ENCODE measurements at regions not wholly inside any gene's neighbourhood (a gene's known extent, or its start where the extent isn't known, plus 50 kb on each side); places are given as distances from the start of the nearest gene placed in this dataset.

DNA sequence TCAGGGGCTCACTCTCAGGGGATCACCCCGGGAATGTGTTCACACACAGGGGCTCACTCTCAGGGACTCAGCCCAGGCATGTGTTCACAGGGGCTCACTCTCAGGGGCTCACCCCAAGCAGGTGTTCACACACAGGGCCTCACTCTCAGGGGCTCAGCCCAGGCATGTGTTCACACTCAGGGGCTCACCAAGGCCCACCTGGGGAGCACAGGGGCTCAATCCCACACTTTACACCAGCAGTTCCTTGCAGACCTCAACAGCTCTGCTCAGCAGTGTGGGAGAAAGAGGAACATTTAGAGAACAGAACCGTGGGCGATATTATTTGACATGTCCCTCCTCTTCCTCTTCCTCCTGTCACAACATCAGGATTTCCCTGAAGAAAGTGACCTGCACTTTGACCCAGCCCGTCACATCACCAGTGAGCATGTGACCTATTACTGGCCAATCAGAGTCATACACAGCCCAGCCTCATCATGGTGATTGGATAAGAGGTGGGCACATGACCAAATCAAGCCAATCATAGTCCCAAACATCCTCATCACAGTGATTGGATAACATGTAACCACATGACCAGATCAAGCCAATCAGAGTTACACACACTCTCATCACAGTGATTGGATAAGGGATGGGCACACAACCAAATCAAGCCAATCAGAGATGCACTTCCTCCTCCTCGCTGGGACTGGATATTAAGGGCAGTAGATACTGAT lies 359.4 kb upstream of the SFSWAP start:
- TF ChIP-seq POLR2A (IDR thresholded peaks at IDR 0.05; ENCODE audit: low read length) = no peak
- TF ChIP-seq GATA1 (IDR thresholded peaks at IDR 0.05; ENCODE audit: low read depth, low read length) = no peak
